SK-N-SH treated with all-trans-retinoic acid at 6 μM for 48 hours (cell line): ENCODE measurements at regions not wholly inside any gene's neighbourhood (a gene's known extent, or its start where the extent isn't known, plus 50 kb on each side); places are given as distances from the start of the nearest gene placed in this dataset.

Experiments used
- ATAC-seq: fragments of 200-7000 bp; cut with Tn5 transposase; 3 replicates; pipeline ENCODE4 v1.9.1; 2020; ENCODE audit warnings: mild to moderate bottlenecking, moderate library complexity
- ARNTL ChIP-seq: fragments of 450-650 bp; formaldehyde crosslinking; IDR thresholded peaks from 2 replicates; pipeline ENCODE4 v1.5.0; 2020; ENCODE audit warnings: low read depth, mild to moderate bottlenecking, moderate library complexity, borderline replicate concordance
- BACH2 ChIP-seq: fragments of 250-450 bp; sonication (Bioruptor Pico); IDR thresholded peaks from 2 replicates; pipeline ENCODE4 v1.9.0; 2021; ENCODE audit warnings: mild to moderate bottlenecking, borderline replicate concordance
- CREB5 ChIP-seq: fragments of 250-450 bp; sonication (Bioruptor Pico); IDR thresholded peaks from 2 replicates; pipeline ENCODE4 v1.5.1; 2020; ENCODE audit warnings: low read depth, mild to moderate bottlenecking, moderate library complexity
- CSDC2 ChIP-seq: fragments of 250-450 bp; sonication (Bioruptor Pico); IDR thresholded peaks from 2 replicates; pipeline ENCODE4 v1.5.0; 2020; ENCODE audit warnings: mild to moderate bottlenecking, moderate library complexity
- CSRNP3 ChIP-seq: fragments of 250-450 bp; sonication (Bioruptor Pico); IDR thresholded peaks from 2 replicates; pipeline ENCODE4 v1.5.1; 2021; ENCODE audit warnings: mild to moderate bottlenecking, moderate library complexity
- ESRRG ChIP-seq: fragments of 250-450 bp; sonication (Bioruptor Pico); IDR thresholded peaks from 2 replicates; pipeline ENCODE4 v1.6.1; 2021; ENCODE audit warnings: mild to moderate bottlenecking
- ISL1 ChIP-seq: fragments of 250-450 bp; sonication (Bioruptor Pico); IDR thresholded peaks from 2 replicates; pipeline ENCODE4 v2.1.2; 2022; ENCODE audit warnings: mild to moderate bottlenecking, moderate library complexity
- PATZ1 ChIP-seq: fragments of 250-450 bp; sonication (Bioruptor Pico); IDR thresholded peaks from 2 replicates; pipeline ENCODE4 v1.8.0; 2020; ENCODE audit warnings: mild to moderate bottlenecking, moderate library complexity, borderline replicate concordance
- POU6F1 ChIP-seq: fragments of 250-450 bp; sonication (Bioruptor Pico); IDR thresholded peaks from 2 replicates; pipeline ENCODE4 v1.8.0; 2021; ENCODE audit warnings: low read depth, mild to moderate bottlenecking, moderate library complexity, borderline replicate concordance
- RARB ChIP-seq: fragments of 250-450 bp; sonication (Bioruptor Pico); IDR thresholded peaks from 2 replicates; pipeline ENCODE4 v1.8.0; 2021; ENCODE audit warnings: mild to moderate bottlenecking, moderate library complexity
- TCF4 ChIP-seq: fragments of 250-450 bp; sonication (Bioruptor Pico); IDR thresholded peaks from 2 replicates; pipeline ENCODE4 v1.8.0; 2021; ENCODE audit warnings: mild to moderate bottlenecking, moderate library complexity, borderline replicate concordance
- TOX ChIP-seq: fragments of 250-450 bp; sonication (Bioruptor Pico); IDR thresholded peaks from 2 replicates; pipeline ENCODE4 v1.8.0; 2021; ENCODE audit warnings: mild to moderate bottlenecking, moderate library complexity, borderline replicate concordance
- TSHZ2 ChIP-seq: fragments of 250-450 bp; sonication (Bioruptor Pico); IDR thresholded peaks from 2 replicates; pipeline ENCODE4 v1.5.0; 2020; ENCODE audit warnings: mild to moderate bottlenecking, moderate library complexity
- ZC3H10 ChIP-seq: fragments of 250-450 bp; sonication (Bioruptor Pico); IDR thresholded peaks from 2 replicates; pipeline ENCODE4 v1.5.1; 2021; ENCODE audit warnings: mild to moderate bottlenecking, moderate library complexity
- ZFP30 ChIP-seq: fragments of 450-650 bp; formaldehyde crosslinking; IDR thresholded peaks from 2 replicates; pipeline ENCODE4 v1.5.0; 2022; ENCODE audit warnings: mild to moderate bottlenecking, moderate library complexity
- ZNF565 ChIP-seq: fragments of 450-650 bp; formaldehyde crosslinking; conservative IDR thresholded peaks from 2 replicates; pipeline ENCODE4 v1.5.0; 2020; ENCODE audit warnings: low read depth, mild to moderate bottlenecking, moderate library complexity
- ZNF70 ChIP-seq: fragments of 450-650 bp; formaldehyde crosslinking; IDR thresholded peaks from 2 replicates; pipeline ENCODE4 v1.5.0; 2020; ENCODE audit warnings: mild to moderate bottlenecking, moderate library complexity
- ZNF8 ChIP-seq: fragments of 450-650 bp; formaldehyde crosslinking; IDR thresholded peaks from 2 replicates; pipeline ENCODE4 v1.5.0; 2020; ENCODE audit warnings: mild to moderate bottlenecking, moderate library complexity

- TF ChIP-seq POU6F1 (CRISPR knock-in tag) (no peak), ESRRG (CRISPR knock-in tag) (no peak)
These were observed 159.7 kb upstream of the DSCAM start (continued) for GRCh38 chr21:41006636-41007035.

GRCh38 chr21:41008351-41008750 is 159.6 kb upstream of the BACE2 start:
- ATAC-seq: no peak

More at GRCh38 chr21:41008351-41008750, 159.6 kb upstream of the BACE2 start:
- TF ChIP-seq ZNF565 (CRISPR knock-in tag) (no peak), POU6F1 (CRISPR knock-in tag) (no peak), RARB (CRISPR knock-in tag) (no peak), ZNF70 (CRISPR knock-in tag) (no peak), CREB5 (CRISPR knock-in tag) (no peak), BACH2 (CRISPR knock-in tag) (no peak), TSHZ2 (CRISPR knock-in tag) (no peak), TCF4 (CRISPR knock-in tag) (no peak), CSDC2 (CRISPR knock-in tag) (no peak), TOX (CRISPR knock-in tag) (no peak), ZFP30 (CRISPR knock-in tag) (no peak), ZNF8 (no peak), ARNTL (CRISPR knock-in tag) (no peak), PATZ1 (CRISPR knock-in tag) (no peak), ZC3H10 (CRISPR knock-in tag) (no peak), ISL1 (CRISPR knock-in tag) (no peak), CSRNP3 (CRISPR knock-in tag) (no peak)
